M059J (cell line): ENCODE measurements at regions not wholly inside any gene's neighbourhood (a gene's known extent, or its start where the extent isn't known, plus 50 kb on each side); places are given as distances from the start of the nearest gene placed in this dataset.

Experiments
- DNase-seq: peaks from one replicate; pipeline ENCODE4 v3.0.0-alpha.2; 2012; ENCODE audit warnings: low read depth

GRCh38 chr3:30945291-30945690, 50.8 kb upstream of the GADL1 start:
- no peak for DNase-seq

- no peak for DNase-seq
Measured at GRCh38 chr3:30948426-30948825, 54.0 kb upstream of the GADL1 start.

GRCh38 chr3:30951826-30952225, 57.4 kb upstream of the GADL1 start:
- DNase-seq = no peak

- no peak for DNase-seq
Measured at GRCh38 chr3:30952786-30953185, 58.3 kb upstream of the GADL1 start.

- no peak for DNase-seq
Measured at GRCh38 chr3:30954426-30954825, 60.0 kb upstream of the GADL1 start.

GRCh38 chr3:30962084-30962483, 67.6 kb upstream of the GADL1 start:
- no peak for DNase-seq

GRCh38 chr3:30962493-30962892, 68.0 kb upstream of the GADL1 start:
- no peak for DNase-seq

- no peak for DNase-seq
Measured at GRCh38 chr3:30963223-30963722, 68.8 kb upstream of the GADL1 start.

- DNase-seq = no peak
Measured at GRCh38 chr3:30964612-30965011, 70.2 kb upstream of the GADL1 start.

GRCh38 chr3:30966896-30967295, 72.4 kb upstream of the GADL1 start:
- DNase-seq = no peak

GRCh38 chr3:30970183-30970582, 75.7 kb upstream of the GADL1 start:
- DNase-seq = peak; percentile 38

- DNase-seq = no peak
Measured at GRCh38 chr3:30972449-30972848, 78.0 kb upstream of the GADL1 start.

GRCh38 chr3:30974071-30974470, 79.6 kb upstream of the GADL1 start:
- DNase-seq = no peak

GRCh38 chr3:30977592-30977991, 83.1 kb upstream of the GADL1 start:
- no peak for DNase-seq

- no peak for DNase-seq
Measured at GRCh38 chr3:30980993-30981392, 86.5 kb upstream of the GADL1 start.

GRCh38 chr3:30982416-30983075, 88.1 kb upstream of the GADL1 start:
- DNase-seq = no peak

GRCh38 chr3:30984855-30985749, 90.6 kb upstream of the GADL1 start:
- DNase-seq = no peak

GRCh38 chr3:30986551-30986950, 92.1 kb upstream of the GADL1 start:
- no peak for DNase-seq

- DNase-seq = no peak
Measured at GRCh38 chr3:30988769-30989168, 94.3 kb upstream of the GADL1 start.

- DNase-seq = no peak
Measured at GRCh38 chr3:30989276-30990030, 95.0 kb upstream of the GADL1 start.

- no peak for DNase-seq
Measured at GRCh38 chr3:30996467-30996866, 102.0 kb upstream of the GADL1 start.

GRCh38 chr3:31002730-31003129, 108.3 kb upstream of the GADL1 start:
- DNase-seq = no peak
